Progenitor cell of endocrine pancreas (in vitro differentiated cells): ENCODE measurements at regions not wholly inside any gene's neighbourhood (a gene's known extent, or its start where the extent isn't known, plus 50 kb on each side); places are given as distances from the start of the nearest gene placed in this dataset.
A peak's percentile ranks its signal among the peaks of the same experiment; 100 is the strongest.
"Not testable (repeated sequence)": the region's sequence is repeated elsewhere in the genome, so short reads cannot be mapped to it uniquely, and the experiment has no call there.

Experiments used
- DNase-seq: peaks from one replicate; pipeline ENCODE4 v3.0.0; 2021; ENCODE audit warnings: low spot score; ENCODE audit not compliant: unreplicated experiment
- H3K27ac Mint-ChIP-seq: 2 replicates; pipeline ENCODE4 v1.8.0; 2021; ENCODE audit warnings: mild to moderate bottlenecking, moderate library complexity, mixed read lengths
- H3K27me3 Mint-ChIP-seq: 2 replicates; pipeline ENCODE4 v1.8.0; 2021; ENCODE audit warnings: mixed read lengths
- H3K36me3 Mint-ChIP-seq: 2 replicates; pipeline ENCODE4 v1.8.0; 2022; ENCODE audit warnings: mixed read lengths; ENCODE audit not compliant: insufficient read depth
- H3K4me1 Mint-ChIP-seq: 2 replicates; pipeline ENCODE4 v1.8.0; 2021; ENCODE audit warnings: low read depth, mixed read lengths
- H3K4me3 Mint-ChIP-seq: 2 replicates; pipeline ENCODE4 v1.8.0; 2021; ENCODE audit warnings: low read depth, mild to moderate bottlenecking, moderate library complexity, mixed read lengths
- H3K9me3 Mint-ChIP-seq: 2 replicates; pipeline ENCODE4 v1.8.0; 2021; ENCODE audit warnings: low read depth, mixed read lengths
- TF ChIP-seq, protein P1 (sequence below): fragments of 200-600 bp; sonication (generic); IDR thresholded peaks from one replicate; pipeline ENCODE4 v1.5.0; 2021; ENCODE audit warnings: antibody characterized with exemption, mild to moderate bottlenecking; ENCODE audit not compliant: unreplicated experiment

DNA sequence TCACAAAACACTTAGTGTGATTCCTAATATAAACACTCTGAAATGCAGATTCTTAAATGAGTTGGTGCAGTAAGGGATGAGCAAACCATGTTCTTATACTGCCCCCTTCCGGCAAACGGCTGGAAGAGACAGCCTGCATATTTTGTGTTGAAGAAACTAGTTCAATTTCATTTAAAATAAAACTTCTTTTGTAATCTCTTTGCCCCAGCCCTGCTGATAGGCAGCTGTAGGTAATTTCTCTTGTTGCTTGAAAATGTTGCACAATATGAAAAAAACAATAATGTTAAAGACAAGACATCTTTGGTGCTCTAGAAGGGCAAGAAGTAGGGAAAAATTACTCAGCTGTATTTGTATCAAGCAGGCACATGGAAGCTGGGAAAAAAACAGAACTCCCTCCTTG is 89.7 kb upstream of the CCNG1 start:
- peaks cover 3% of the 10 kb centered on the region for H3K9me3 Mint-ChIP-seq
- TF ChIP-seq, protein P1, sequence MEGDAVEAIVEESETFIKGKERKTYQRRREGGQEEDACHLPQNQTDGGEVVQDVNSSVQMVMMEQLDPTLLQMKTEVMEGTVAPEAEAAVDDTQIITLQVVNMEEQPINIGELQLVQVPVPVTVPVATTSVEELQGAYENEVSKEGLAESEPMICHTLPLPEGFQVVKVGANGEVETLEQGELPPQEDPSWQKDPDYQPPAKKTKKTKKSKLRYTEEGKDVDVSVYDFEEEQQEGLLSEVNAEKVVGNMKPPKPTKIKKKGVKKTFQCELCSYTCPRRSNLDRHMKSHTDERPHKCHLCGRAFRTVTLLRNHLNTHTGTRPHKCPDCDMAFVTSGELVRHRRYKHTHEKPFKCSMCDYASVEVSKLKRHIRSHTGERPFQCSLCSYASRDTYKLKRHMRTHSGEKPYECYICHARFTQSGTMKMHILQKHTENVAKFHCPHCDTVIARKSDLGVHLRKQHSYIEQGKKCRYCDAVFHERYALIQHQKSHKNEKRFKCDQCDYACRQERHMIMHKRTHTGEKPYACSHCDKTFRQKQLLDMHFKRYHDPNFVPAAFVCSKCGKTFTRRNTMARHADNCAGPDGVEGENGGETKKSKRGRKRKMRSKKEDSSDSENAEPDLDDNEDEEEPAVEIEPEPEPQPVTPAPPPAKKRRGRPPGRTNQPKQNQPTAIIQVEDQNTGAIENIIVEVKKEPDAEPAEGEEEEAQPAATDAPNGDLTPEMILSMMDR, result peak; percentile 92
- no peak overlapping the region for H3K4me3 Mint-ChIP-seq
- no peaks in the 10 kb centered on the region for H3K27me3 Mint-ChIP-seq
- no peaks in the 10 kb centered on the region for H3K36me3 Mint-ChIP-seq
- peaks cover 2% of the 10 kb centered on the region for H3K4me1 Mint-ChIP-seq
- peak; percentile 42 for DNase-seq
- no peak overlapping the region for H3K27ac Mint-ChIP-seq

DNA sequence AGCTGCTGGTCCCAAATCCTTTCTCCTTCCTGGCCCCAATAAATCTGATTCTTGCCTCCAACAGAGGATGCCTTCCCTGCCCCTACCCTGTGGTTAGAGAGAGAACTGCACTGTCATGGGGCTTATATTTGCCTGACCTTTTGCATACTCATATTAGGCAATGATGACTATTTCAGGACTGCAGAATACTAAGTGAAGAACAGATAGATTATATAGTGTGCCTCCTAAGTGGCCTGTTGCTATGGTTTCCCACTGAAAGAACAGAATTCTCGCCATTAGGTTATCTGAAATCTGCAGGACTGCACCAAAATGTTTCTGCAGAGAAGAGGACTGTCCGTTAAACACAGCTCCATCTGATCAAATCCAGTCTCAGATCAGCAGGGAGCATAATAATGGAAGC is 87.3 kb upstream of the CCNG1 start:
- no peak overlapping the region for H3K27ac Mint-ChIP-seq
- TF ChIP-seq, protein P1, result peak; percentile 28
- H3K36me3 Mint-ChIP-seq, result no peaks in the 10 kb centered on the region
- no peak overlapping the region for H3K4me3 Mint-ChIP-seq
- DNase-seq, result no peak
- peaks cover 2% of the 10 kb centered on the region for H3K4me1 Mint-ChIP-seq
- H3K9me3 Mint-ChIP-seq, result no peaks in the 10 kb centered on the region
- H3K27me3 Mint-ChIP-seq, result no peaks in the 10 kb centered on the region

DNA sequence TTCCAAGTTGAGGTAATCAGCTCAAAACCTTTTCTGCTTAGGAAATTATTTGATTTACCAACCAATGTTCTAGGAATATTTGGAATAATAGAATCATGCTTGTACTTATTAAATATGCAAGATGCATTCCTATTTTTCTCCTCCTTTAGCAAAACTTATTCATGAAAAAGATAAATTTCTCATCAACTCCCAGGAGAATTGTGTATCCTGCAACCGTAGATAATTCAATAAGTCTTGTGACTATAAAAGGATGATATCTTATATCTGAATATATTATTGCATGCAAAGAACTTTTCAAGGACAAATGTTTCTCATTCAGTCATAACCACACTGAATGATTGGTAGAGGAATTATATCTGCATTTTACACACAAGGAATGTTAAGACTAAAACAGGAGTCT is 84.9 kb upstream of the CCNG1 start:
- peaks cover 2% of the 10 kb centered on the region for H3K4me1 Mint-ChIP-seq
- H3K36me3 Mint-ChIP-seq, result no peaks in the 10 kb centered on the region
- DNase-seq, result no peak
- H3K4me3 Mint-ChIP-seq, result no peak overlapping the region
- no peaks in the 10 kb centered on the region for H3K27me3 Mint-ChIP-seq
- TF ChIP-seq, protein P1, result no peak
- peaks cover 4% of the 10 kb centered on the region for H3K9me3 Mint-ChIP-seq
- no peak overlapping the region for H3K27ac Mint-ChIP-seq

GRCh38 chr5:163355811-163356210 is 81.6 kb upstream of the CCNG1 start:
- H3K4me3 Mint-ChIP-seq, H3K36me3 Mint-ChIP-seq, H3K27ac Mint-ChIP-seq, H3K27me3 Mint-ChIP-seq, DNase-seq, H3K4me1 Mint-ChIP-seq: not testable (repeated sequence)
- H3K9me3 Mint-ChIP-seq, result peaks cover 10% of the 10 kb centered on the region

- no peak overlapping the region for H3K27ac Mint-ChIP-seq
These were observed 79.8 kb upstream of the CCNG1 start for GRCh38 chr5:163357636-163358035.

DNA sequence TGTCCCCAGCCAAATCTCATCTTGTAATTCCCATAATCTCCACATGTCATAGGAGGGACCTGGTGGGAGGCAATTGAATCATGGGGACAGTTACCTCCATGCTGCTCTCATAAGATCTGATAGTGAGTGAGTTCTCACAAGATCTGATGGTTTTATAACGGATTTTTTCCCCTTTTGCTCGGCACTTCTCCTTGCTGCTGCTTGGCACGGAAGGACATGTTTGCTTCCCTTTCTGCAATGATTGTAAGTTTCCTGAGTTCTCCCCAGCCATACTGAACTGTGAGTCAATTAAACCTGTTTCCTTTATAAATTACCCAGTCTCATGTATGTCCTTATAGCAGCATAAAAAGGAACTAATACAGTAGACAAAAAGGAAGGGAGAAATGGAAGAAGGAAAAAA is 76.7 kb upstream of the CCNG1 start:
- TF ChIP-seq, protein P1, result no peak
- H3K27ac Mint-ChIP-seq, result no peak overlapping the region
- peaks cover 25% of the 10 kb centered on the region for H3K9me3 Mint-ChIP-seq
- no peaks in the 10 kb centered on the region for H3K27me3 Mint-ChIP-seq
- peaks cover 6% of the 10 kb centered on the region for H3K36me3 Mint-ChIP-seq
- no peak for DNase-seq
- peaks cover 8% of the 10 kb centered on the region for H3K4me1 Mint-ChIP-seq
- no peak overlapping the region for H3K4me3 Mint-ChIP-seq

More at GRCh38 chr5:163357636-163358035, 79.8 kb upstream of the CCNG1 start:
- no peak overlapping the region for H3K4me3 Mint-ChIP-seq
- H3K27me3 Mint-ChIP-seq, result no peaks in the 10 kb centered on the region
- H3K4me1 Mint-ChIP-seq, result peaks cover 3% of the 10 kb centered on the region
- peaks cover 14% of the 10 kb centered on the region for H3K9me3 Mint-ChIP-seq
- H3K36me3 Mint-ChIP-seq, result peaks cover 4% of the 10 kb centered on the region
- TF ChIP-seq, protein P1, result no peak
- DNase-seq, result no peak
